ENCODE measurements at regions not wholly inside any gene's neighbourhood (a gene's known extent, or its start where the extent isn't known, plus 50 kb on each side); places are given as distances from the start of the nearest gene placed in this dataset.

- no peak for TF ChIP-seq NANOG (IDR thresholded peaks at IDR 0.05; ENCODE audit: insufficient read depth, low read depth, low read length, poor library complexity, severe bottlenecking)
- TF ChIP-seq, protein P1, sequence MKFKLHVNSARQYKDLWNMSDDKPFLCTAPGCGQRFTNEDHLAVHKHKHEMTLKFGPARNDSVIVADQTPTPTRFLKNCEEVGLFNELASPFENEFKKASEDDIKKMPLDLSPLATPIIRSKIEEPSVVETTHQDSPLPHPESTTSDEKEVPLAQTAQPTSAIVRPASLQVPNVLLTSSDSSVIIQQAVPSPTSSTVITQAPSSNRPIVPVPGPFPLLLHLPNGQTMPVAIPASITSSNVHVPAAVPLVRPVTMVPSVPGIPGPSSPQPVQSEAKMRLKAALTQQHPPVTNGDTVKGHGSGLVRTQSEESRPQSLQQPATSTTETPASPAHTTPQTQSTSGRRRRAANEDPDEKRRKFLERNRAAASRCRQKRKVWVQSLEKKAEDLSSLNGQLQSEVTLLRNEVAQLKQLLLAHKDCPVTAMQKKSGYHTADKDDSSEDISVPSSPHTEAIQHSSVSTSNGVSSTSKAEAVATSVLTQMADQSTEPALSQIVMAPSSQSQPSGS (IDR thresholded peaks at IDR 0.05; ENCODE audit: low read length), result no peak
- no peak for TF ChIP-seq CTBP2 (IDR thresholded peaks at IDR 0.05; ENCODE audit: borderline replicate concordance, insufficient read depth, insufficient read length, low read length)
- TF ChIP-seq ASH2L (IDR thresholded peaks at IDR 0.05; ENCODE audit: low read length), result no peak
- TF ChIP-seq KDM5A (IDR thresholded peaks at IDR 0.05; ENCODE audit: low read length), result no peak
- no peak for TF ChIP-seq SIX5 (IDR thresholded peaks at IDR 0.05; ENCODE audit: low read depth, low read length)
- no peak for TF ChIP-seq CBX5 (IDR thresholded peaks at IDR 0.05; ENCODE audit: low read depth, low read length)
- TF ChIP-seq SP4 (IDR thresholded peaks at IDR 0.05; ENCODE audit: low read length), result no peak
- TF ChIP-seq TEAD4 (IDR thresholded peaks at IDR 0.05; ENCODE audit: low read depth, low read length), result no peak
- TF ChIP-seq E2F6 (IDR thresholded peaks at IDR 0.05), result no peak
- TF ChIP-seq KDM1A (IDR thresholded peaks at IDR 0.05; ENCODE audit: borderline replicate concordance, low read length), result no peak
- no peak for TF ChIP-seq RXRA (IDR thresholded peaks at IDR 0.05; ENCODE audit: insufficient read depth, low read depth, low read length)
- TF ChIP-seq SRF (IDR thresholded peaks at IDR 0.05; ENCODE audit: low read depth, low read length), result no peak
- no peak for TF ChIP-seq RFX5 (IDR thresholded peaks at IDR 0.05; ENCODE audit: borderline replicate concordance, low read depth, low read length)
- TF ChIP-seq EP300 (IDR thresholded peaks at IDR 0.05; ENCODE audit: borderline replicate concordance in 1 of 2, low read depth in 2 of 2, low read length in 2 of 2), result no peak
- TF ChIP-seq BCL11A (IDR thresholded peaks at IDR 0.05; ENCODE audit: low read depth in 2 of 2, low read length in 2 of 2), result no peak
- TF ChIP-seq SP2 (IDR thresholded peaks at IDR 0.05; ENCODE audit: low read length), result no peak
Observed at GRCh38 chr6:148080315-148080714, 262.3 kb upstream of the SASH1 start (continued).

All from H1 (cell line).